Natural killer cell (primary cell): ENCODE measurements at regions not wholly inside any gene's neighbourhood (a gene's known extent, or its start where the extent isn't known, plus 50 kb on each side); places are given as distances from the start of the nearest gene placed in this dataset.

ENCODE experiments used
- ATAC-seq, 3 donors: fragments of 150-1000 bp in 2 of 3; fragments of 200-7000 bp in 1 of 3; cut with Tn5 transposase; 1 replicate in 1 of 3; 2 replicates in 2 of 3; pipeline ENCODE4 v1.10.0; 2021; ENCODE audit warnings: mild to moderate bottlenecking in 2 of 3, moderate library complexity in 2 of 3
- DNase-seq, 2 donors: peaks; one replicate each; pipeline versions ENCODE4 v3.0.0 to v3.0.0-alpha.2; 2013 to 2021; ENCODE audit warnings: mixed read lengths in 1 of 2
- H3K27ac ChIP-seq: one replicate; pipeline ENCODE4 v1.5.1; 2013; ENCODE audit warnings: mild to moderate bottlenecking, low read length
- H3K27me3 ChIP-seq: one replicate; pipeline ENCODE4 v1.6.1; 2013; ENCODE audit warnings: low read length; ENCODE audit not compliant: control insufficient read depth, insufficient read depth
- H3K36me3 ChIP-seq: one replicate; pipeline ENCODE4 v1.6.1; 2013; ENCODE audit warnings: low read length; ENCODE audit not compliant: control insufficient read depth, insufficient read depth
- H3K4me1 ChIP-seq: one replicate; pipeline ENCODE4 v1.6.1; 2013; ENCODE audit warnings: low read length; ENCODE audit not compliant: control insufficient read depth, insufficient read depth
- H3K4me3 ChIP-seq: one replicate; pipeline ENCODE4 v1.5.1; 2013; ENCODE audit warnings: low read length
- H3K9me3 ChIP-seq: one replicate; pipeline ENCODE4 v1.6.1; 2013; ENCODE audit warnings: low read length; ENCODE audit not compliant: control insufficient read depth, insufficient read depth
- H3K27ac Mint-ChIP-seq, 2 donors: one replicate each; pipeline ENCODE4 v1.8.0; 2022; ENCODE audit warnings: mild to moderate bottlenecking in 2 of 2, mixed read lengths in 2 of 2, moderate library complexity in 1 of 2
- H3K27me3 Mint-ChIP-seq, 2 donors: one replicate each; pipeline ENCODE4 v1.8.0; 2022; ENCODE audit warnings: low read depth in 2 of 2, mixed read lengths in 2 of 2
- H3K36me3 Mint-ChIP-seq: one replicate; pipeline ENCODE4 v1.8.0; 2022; ENCODE audit warnings: mixed read lengths
- H3K4me1 Mint-ChIP-seq, 2 donors: one replicate each; pipeline ENCODE4 v1.8.0; 2022; ENCODE audit warnings: mixed read lengths in 2 of 2
- H3K4me3 Mint-ChIP-seq: one replicate; pipeline ENCODE4 v1.8.0; 2022; ENCODE audit warnings: mild to moderate bottlenecking, moderate library complexity, mixed read lengths
- H3K9me3 Mint-ChIP-seq, 2 donors: one replicate each; pipeline ENCODE4 v1.8.0; 2022; ENCODE audit warnings: mixed read lengths in 2 of 2
- WGBS: methylation state at CpG from one replicate; pipeline ENCODE4 v1.1.7; 2013; ENCODE audit warnings: missing lambda C conversion rate; ENCODE audit not compliant: insufficient coverage; 5-methylcytosine and 5-hydroxymethylcytosine counted together
- intact Hi-C: fragments of 100-400 bp; cut with micrococcal nuclease; formaldehyde crosslinking; loops from one replicate; pipeline ENCODE4 v1.14.2; 2022
- TF ChIP-seq, protein P1 (sequence below): fragments of 200-600 bp; IDR thresholded peaks from one replicate; pipeline ENCODE4 v1.8.0; 2022; ENCODE audit warnings: antibody characterized with exemption

DNA sequence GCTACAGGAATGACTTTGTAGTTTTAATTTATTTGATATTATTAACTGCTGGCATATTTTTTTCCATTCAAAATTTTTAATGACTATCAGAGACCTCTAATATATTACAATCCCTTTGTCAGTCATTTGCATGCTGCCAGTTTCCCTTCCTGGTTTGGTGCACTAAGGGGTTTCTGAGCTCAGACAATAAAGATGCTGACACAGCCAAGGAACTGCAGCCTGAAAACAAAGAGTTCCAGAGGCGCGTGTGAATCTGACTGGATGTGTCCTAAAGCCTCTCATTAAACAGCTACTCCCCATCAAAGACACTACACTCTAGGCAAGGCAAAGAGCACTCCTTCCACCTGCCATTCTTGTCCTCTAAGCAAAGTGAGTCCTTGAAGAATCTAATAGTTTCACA is 116.8 kb upstream of the DST start:
- no peak for ATAC-seq
- H3K27ac ChIP-seq, result no peak overlapping the region
- H3K9me3 Mint-ChIP-seq, result no peaks in the 10 kb centered on the region
- no peaks in the 10 kb centered on the region for H3K36me3 ChIP-seq
- peaks cover 0 to 3% of the 10 kb centered on the region in 2 donors for H3K27me3 Mint-ChIP-seq
- no peaks in the 10 kb centered on the region for H3K4me1 Mint-ChIP-seq
- 93% methylated on average over 2 of the region's 2 CpGs for WGBS
- intact Hi-C loops, result no loop called here
- no peak for DNase-seq
- no peak overlapping the region for H3K27ac Mint-ChIP-seq
- H3K27me3 ChIP-seq, result no peaks in the 10 kb centered on the region
- no peak overlapping the region for H3K4me3 Mint-ChIP-seq
- no peaks in the 10 kb centered on the region for H3K36me3 Mint-ChIP-seq
- no peak overlapping the region for H3K4me3 ChIP-seq
- TF ChIP-seq, protein P1, sequence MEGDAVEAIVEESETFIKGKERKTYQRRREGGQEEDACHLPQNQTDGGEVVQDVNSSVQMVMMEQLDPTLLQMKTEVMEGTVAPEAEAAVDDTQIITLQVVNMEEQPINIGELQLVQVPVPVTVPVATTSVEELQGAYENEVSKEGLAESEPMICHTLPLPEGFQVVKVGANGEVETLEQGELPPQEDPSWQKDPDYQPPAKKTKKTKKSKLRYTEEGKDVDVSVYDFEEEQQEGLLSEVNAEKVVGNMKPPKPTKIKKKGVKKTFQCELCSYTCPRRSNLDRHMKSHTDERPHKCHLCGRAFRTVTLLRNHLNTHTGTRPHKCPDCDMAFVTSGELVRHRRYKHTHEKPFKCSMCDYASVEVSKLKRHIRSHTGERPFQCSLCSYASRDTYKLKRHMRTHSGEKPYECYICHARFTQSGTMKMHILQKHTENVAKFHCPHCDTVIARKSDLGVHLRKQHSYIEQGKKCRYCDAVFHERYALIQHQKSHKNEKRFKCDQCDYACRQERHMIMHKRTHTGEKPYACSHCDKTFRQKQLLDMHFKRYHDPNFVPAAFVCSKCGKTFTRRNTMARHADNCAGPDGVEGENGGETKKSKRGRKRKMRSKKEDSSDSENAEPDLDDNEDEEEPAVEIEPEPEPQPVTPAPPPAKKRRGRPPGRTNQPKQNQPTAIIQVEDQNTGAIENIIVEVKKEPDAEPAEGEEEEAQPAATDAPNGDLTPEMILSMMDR, result no peak
- H3K9me3 ChIP-seq, result no peaks in the 10 kb centered on the region
- H3K4me1 ChIP-seq, result no peaks in the 10 kb centered on the region

DNA sequence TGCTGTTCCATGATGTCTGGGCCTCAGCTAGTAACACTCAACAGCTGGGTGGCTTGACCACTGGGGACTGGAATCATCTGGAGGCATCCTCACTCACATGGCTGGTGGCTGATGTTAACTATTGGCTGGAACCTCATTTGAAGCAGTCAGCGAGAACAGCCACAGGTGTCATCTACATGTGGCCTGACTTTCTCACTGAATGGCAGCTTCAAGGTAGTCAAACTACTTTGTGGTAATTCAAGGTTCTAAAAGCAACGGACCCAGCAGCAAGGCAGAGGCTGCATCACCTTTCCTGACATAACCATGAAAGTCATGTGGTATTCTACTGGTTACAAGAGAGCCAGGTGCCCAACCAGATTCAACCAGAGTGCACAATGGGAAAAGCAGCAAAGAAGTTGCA is 115.9 kb upstream of the DST start:
- Histone ChIP-seq H3K4me1 (no peaks in the 10 kb centered on the region), H3K27ac (no peak overlapping the region), H3K4me3 (no peak overlapping the region), H3K27me3 (no peaks in the 10 kb centered on the region), H3K36me3 (no peaks in the 10 kb centered on the region), H3K9me3 (no peaks in the 10 kb centered on the region)
- ATAC-seq (no peak), DNase-seq (no peak)
- WGBS, result 54% methylated on average over 2 of the region's 2 CpGs
- Mint-ChIP-seq H3K4me3 (no peak overlapping the region), H3K27me3 (peaks cover 0 to 3% of the 10 kb centered on the region in 2 donors), H3K9me3 (no peaks in the 10 kb centered on the region), H3K36me3 (no peaks in the 10 kb centered on the region), H3K27ac (no peak overlapping the region), H3K4me1 (no peaks in the 10 kb centered on the region)
- intact Hi-C loops, result no loop called here
- TF ChIP-seq, protein P1, result no peak

DNA sequence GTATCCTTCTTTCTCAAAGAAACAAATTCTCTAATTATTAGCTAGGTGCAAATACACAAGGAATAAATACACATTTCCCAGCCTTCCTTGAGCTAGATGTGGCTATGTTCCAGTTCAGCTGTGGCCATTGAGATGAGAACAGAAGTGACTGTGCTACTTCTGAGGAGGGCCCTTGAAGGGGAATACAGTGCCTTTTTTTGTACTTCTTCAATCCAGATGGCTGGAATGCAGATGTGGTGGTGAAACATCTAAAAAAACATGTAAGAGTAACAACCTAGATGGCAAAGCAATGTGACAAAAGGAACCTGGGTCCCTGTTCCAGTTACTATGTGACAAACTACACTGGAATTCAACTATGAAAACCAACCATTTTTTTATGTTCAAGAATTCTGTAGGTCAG is 115.4 kb upstream of the DST start:
- Histone ChIP-seq H3K4me1 (no peaks in the 10 kb centered on the region), H3K4me3 (no peak overlapping the region), H3K9me3 (no peaks in the 10 kb centered on the region), H3K36me3 (no peaks in the 10 kb centered on the region), H3K27ac (no peak overlapping the region), H3K27me3 (no peaks in the 10 kb centered on the region)
- H3K27me3 Mint-ChIP-seq, result peaks cover 0 to 3% of the 10 kb centered on the region in 2 donors
- no peak overlapping the region for H3K4me3 Mint-ChIP-seq
- ATAC-seq, result no peak
- intact Hi-C loops, result no loop called here
- H3K4me1 Mint-ChIP-seq, result no peaks in the 10 kb centered on the region
- no peak for DNase-seq
- H3K36me3 Mint-ChIP-seq, result no peaks in the 10 kb centered on the region
- no peak overlapping the region for H3K27ac Mint-ChIP-seq
- H3K9me3 Mint-ChIP-seq, result no peaks in the 10 kb centered on the region
- TF ChIP-seq, protein P1, result no peak

DNA sequence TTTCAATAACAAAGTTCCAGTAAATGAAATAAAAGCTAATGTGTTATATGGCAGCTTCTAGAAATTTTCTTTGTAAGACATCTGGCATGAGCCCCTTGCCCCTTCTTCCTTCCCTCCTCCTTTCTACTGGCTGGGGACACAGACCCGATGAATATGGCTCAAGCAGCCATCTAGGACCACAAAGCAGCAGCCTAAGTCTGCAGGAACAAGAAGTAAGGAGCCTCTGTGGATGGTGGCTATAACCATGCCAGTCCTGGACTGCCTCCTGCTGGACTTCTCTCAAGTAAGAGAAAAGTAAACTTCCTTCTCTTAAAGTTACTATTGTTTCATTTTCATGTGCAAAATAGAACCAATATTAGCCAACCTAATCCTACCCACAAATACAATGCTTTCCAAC is 114.9 kb upstream of the DST start:
- H3K9me3 Mint-ChIP-seq, result no peaks in the 10 kb centered on the region
- ATAC-seq, result no peak
- H3K27me3 Mint-ChIP-seq, result peaks cover 0 to 3% of the 10 kb centered on the region in 2 donors

More for the DNA sequence above, 114.9 kb upstream of the DST start:
- TF ChIP-seq, protein P1, result no peak
- Histone ChIP-seq H3K4me3 (no peak overlapping the region), H3K27me3 (no peaks in the 10 kb centered on the region), H3K9me3 (no peaks in the 10 kb centered on the region), H3K27ac (no peak overlapping the region), H3K4me1 (no peaks in the 10 kb centered on the region), H3K36me3 (no peaks in the 10 kb centered on the region)
- WGBS, result 61% methylated on average over 1 of the region's 1 CpG
- no peaks in the 10 kb centered on the region for H3K36me3 Mint-ChIP-seq
- intact Hi-C loops, result no loop called here
- H3K4me1 Mint-ChIP-seq, result no peaks in the 10 kb centered on the region
- no peak for DNase-seq
- no peak overlapping the region for H3K4me3 Mint-ChIP-seq
- no peak overlapping the region for H3K27ac Mint-ChIP-seq
